ENCODE measurements at regions not wholly inside any gene's neighbourhood (a gene's known extent, or its start where the extent isn't known, plus 50 kb on each side); places are given as distances from the start of the nearest gene placed in this dataset.

GRCh38 chr6:121760745-121761144, 325.3 kb downstream of the GJA1 start:
- Histone ChIP-seq H4K20me1 (replicated peaks; ENCODE audit: control insufficient read depth, insufficient read depth, low read length) (no peaks in the 10 kb centered on the region), H3K79me2 (ENCODE audit: control insufficient read depth, insufficient read depth, low read length) (no peaks in the 10 kb centered on the region), H3K36me3 (ENCODE audit: control insufficient read depth, insufficient read depth, low read length) (no peaks in the 10 kb centered on the region), H3K4me3 (no peak overlapping the region), H3K9ac (ENCODE audit: insufficient read depth in 1 of 2, low read depth in 2 of 2, low read length in 2 of 2) (no peak overlapping the region), H2AFZ (ENCODE audit: low read depth, low read length) (no peak overlapping the region), H3K4me1 (replicated peaks in 1 of 2; ENCODE audit: control insufficient read depth in 2 of 2, insufficient read depth in 2 of 2, low read length in 2 of 2) (no peaks in the 10 kb centered on the region), H3K27ac (ENCODE audit: extremely low read depth, low read depth, low read length) (no peak overlapping the region), H3K9me3 (replicated peaks; ENCODE audit: control insufficient read depth, insufficient read depth, low read depth, low read length) (no peaks in the 10 kb centered on the region), H3K27me3 (ENCODE audit: control insufficient read depth in 2 of 2, insufficient read depth in 2 of 2, low read length in 2 of 2) (no peaks in the 10 kb centered on the region), H3K4me2 (ENCODE audit: insufficient read depth, low read length) (no peak overlapping the region), H3K9me1 (ENCODE audit: control insufficient read depth, insufficient read depth, low read length) (no peaks in the 10 kb centered on the region)
- ATAC-seq (no peak), DNase-seq (ENCODE audit: extremely low read depth in 1 of 4, low spot score in 3 of 4) (no peak), FAIRE-seq (no peak)
- TF ChIP-seq IRF9 (tag; IDR thresholded peaks at IDR 0.05) (no peak), DEAF1 (CRISPR knock-in tag; IDR thresholded peaks at IDR 0.05) (no peak), BRF1 (IDR thresholded peaks at IDR 0.05; ENCODE audit: borderline replicate concordance, extremely low read depth, insufficient read length) (no peak), ZC3H11A (IDR thresholded peaks at IDR 0.05; ENCODE audit: low read depth, low read length) (no peak), ADNP (tag; IDR thresholded peaks at IDR 0.05) (no peak), IFI16 (CRISPR knock-in tag; IDR thresholded peaks at IDR 0.05) (no peak), KLF6 (CRISPR knock-in tag; IDR thresholded peaks at IDR 0.05; ENCODE audit: borderline replicate concordance) (no peak), GTF2B (IDR thresholded peaks at IDR 0.05; ENCODE audit: extremely low read depth, insufficient read length) (no peak), MCM7 (IDR thresholded peaks at IDR 0.05) (no peak), TCF7 (IDR thresholded peaks at IDR 0.05; ENCODE audit: borderline replicate concordance) (no peak), FOXA1 (IDR thresholded peaks at IDR 0.05; ENCODE audit: borderline replicate concordance) (no peak)
- CTCF ChIA-PET (ENCODE audit: low intra/inter-chr PET ratio) = no interaction called here
- no TSS peak for BruUV-seq (replicated peaks)
- WGBS (ENCODE audit: insufficient coverage, low coverage, missing lambda C conversion rate) = 0% methylated on average over 4 of the region's 5 CpGs
- in situ Hi-C loops (cut with MboI) = no loop called here
- intact Hi-C loops (cut with micrococcal nuclease) = no loop called here
- POLR2A ChIA-PET = no interaction called here

Data from K562 (cell line).